C1 segment of cervical spinal cord (tissue), 14 donors: ENCODE measurements at regions not wholly inside any gene's neighbourhood (a gene's known extent, or its start where the extent isn't known, plus 50 kb on each side); places are given as distances from the start of the nearest gene placed in this dataset.

Experiments
- DNase-seq, 14 donors: peaks; one replicate each; lab custom pipeline; 2025; lab: John Stamatoyannopoulos, UW

DNA sequence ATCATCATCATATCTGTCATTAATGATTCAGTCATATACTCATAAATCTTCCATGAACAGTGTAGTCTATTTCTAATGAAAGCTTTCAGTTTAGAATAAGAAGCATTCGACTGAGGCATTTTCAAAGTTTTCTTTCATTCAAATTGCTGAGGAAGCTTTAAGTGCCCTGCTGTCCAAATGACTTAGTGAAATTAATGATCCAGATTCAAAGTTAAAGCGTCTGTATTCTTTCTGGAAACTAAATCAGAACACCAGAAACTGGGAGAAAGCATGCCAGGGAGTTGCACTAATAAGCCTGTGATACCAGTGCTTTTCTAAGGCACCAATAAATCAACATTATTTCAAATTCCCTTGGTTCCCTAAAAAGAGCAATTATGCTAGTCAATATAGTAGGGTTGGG, 367.8 kb upstream of the ANO5 start:
- no peak for DNase-seq

DNA sequence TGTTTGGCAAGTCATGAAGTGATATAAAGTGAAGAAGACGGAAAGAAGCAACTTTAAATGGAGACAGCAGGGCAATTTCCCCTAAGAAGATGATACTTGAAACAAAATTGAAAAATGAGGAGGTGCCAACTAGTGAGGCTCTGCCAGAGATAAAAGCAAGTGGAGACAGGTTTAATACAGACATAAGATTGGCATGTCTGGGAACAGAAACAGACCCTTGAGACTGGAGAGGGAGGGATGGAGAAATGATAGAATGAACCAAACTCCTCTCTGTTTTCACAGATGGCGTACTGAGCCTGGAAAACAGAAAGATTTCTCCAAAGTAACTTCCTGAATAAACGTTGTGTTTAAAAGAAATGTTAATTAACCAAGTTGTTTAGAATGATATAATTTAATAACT, 354.5 kb upstream of the ANO5 start:
- no peak for DNase-seq

DNA sequence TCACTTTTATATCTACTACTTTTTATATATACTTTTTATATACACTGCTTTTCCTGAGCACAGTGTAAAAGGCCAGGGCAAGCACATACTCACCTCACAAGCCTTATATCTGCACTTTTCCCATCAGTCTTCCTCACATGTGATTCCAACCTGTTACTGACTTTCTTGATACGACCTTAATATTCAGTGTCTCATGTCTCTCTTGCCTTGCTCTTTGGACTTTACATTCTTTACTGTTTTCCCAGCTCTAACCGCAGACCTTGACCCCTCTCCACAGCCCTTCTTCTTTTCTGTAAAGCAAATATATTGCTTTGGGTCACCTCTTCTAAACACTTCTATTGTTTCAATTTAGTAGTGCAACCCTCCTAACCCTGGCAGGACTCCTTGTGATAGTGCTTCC, 353.1 kb upstream of the ANO5 start:
- no peak for DNase-seq

DNA sequence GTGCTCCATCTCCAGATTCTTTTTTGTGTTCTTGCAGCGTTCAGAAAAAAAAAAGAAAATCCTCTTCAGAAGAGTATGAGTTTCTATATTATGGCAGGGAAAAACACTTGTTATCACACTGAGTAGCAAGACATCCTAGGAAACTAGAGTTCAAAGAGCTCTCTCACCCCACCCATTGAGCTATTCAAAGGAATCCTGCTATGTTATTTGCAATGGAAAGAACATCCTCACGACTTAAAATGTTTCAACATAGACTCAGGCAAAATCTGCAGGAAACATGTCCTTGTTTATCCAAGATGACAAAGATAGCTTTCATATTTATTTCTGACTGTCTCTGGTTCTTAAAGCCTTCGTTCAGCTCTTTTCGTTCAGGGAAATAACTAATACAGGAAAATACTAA, 331.6 kb upstream of the ANO5 start:
- no peak for DNase-seq

DNA sequence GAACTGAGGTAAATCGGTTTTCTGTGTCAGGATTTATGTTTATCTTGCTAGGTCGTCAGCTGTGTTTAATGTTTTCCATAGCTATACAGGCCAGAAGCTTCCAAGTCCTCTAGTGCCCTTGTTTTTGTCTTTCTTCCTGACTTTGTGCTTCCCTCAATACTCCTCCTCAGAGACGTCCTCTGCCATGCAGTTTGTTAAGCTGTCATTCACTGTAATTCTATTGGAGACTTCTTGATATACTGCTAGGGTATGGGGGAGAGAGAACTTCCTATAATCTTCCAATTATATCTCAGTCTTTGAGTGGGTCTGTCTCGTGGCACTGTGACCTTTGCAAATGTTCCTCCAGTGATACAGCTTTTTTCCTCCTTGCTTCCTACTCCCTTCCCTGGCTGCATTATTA, 327.3 kb upstream of the ANO5 start:
- no peak for DNase-seq

DNA sequence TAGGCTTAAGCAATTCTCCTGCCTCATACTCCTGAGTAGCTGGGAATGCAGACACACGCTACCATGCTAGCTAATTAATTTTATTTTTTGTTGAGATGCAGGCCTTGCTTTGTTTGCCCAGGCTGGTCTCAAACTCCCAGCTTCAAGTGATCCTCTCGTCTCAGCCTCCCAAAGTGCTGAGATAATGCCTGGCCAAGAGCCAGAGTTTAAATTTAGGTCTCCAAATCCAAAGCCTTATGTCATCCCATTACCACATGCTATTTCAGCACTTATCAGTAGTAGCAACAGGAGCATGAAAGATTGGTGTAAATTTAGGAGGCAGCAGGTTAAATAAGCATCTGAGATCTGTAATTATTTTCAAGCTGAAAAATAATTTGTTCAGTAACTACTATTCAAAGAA, 326.1 kb upstream of the ANO5 start:
- DNase-seq, result no peak

DNA sequence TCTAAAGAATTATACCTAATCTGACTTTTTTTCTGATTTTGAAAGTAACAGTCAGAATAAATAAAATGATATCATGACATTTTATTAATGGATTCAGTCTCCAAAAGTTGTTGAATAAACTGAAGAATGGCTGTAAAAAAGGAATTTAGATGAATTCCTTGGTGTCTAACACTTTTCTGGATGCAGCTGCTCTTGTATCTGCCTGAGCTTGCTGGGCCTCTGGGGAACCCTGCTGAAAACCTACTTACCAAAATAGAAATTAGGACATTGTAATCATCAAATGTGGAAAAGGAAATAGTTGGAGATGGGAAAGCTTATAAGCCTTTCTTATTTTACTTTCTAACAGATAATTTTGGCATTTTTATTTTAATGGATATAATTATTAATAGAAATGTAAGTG, 315.7 kb upstream of the ANO5 start:
- no peak for DNase-seq

DNA sequence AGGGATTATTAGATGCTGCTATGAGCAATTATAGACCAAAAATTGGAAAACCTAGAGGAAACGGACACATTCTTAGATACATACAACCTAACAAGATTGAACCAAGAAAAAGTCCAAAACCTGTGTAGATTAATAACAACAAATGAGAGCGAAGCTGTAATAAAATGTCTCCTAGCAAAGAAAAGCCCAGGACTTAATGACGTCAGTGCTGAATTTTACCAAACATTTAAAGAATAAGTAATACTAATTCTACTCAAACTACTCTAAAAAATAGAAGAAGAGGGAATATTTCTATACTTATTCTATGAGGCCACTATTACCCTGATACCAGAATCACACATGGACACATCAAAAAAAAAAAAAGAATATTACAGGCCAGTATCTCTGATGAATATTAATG, 309.5 kb upstream of the ANO5 start:
- no peak for DNase-seq

DNA sequence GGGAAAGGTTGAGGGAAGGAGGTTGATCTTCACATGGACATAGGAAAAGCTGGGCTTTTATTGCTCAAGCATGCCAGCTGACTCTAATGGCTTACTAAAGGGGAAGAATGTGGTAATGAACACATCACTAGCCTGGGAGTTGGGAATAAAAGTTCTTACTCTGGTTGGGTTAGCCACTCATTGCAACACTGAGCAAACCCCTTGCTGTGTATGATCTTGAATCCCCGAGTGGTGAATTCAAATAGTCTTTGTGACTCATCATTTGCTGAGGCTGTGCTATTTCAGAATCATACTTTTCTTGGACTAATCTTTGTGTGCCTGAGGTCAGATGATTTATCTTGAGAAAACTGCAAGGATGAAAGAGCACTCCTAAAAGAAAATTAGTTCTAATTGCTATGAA, 304.1 kb upstream of the ANO5 start:
- DNase-seq, result no peak

DNA sequence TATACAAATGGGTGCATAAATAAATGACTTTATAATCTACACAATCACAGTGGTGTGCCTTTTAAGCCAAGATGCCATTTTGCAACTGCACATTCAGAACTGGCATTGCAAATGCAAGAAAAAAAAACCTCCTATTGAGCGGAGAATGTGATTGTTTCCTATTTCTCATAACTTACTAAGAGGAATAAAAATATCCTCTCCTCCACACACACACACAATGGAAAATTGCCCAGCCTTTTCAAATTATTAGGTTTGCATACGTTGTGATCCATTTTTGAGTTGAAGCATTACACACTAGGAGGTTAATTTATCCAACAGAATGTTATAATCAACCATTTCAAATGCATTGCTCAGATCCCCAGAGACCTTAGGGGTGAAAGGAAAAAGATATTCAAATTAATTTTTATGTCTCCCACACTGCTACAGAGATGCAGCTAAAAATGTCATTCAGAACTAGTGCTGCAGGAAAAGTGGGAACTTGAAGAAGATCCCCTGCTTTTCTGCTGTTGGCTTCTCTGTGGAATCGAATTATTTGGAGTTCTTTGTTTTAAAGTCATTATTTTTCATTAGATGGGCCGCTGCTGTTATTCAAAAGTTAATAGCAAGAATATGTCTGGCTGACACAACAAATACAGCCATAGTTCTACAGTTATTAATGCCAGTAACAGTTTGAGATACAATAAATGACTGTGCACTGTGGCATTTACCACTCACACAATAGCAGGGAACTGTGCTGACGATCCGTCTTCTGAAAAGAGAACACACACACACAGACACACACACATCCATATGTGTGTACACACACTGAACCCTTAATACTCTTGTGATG, 299.9 kb upstream of the ANO5 start:
- DNase-seq, result no peak

DNA sequence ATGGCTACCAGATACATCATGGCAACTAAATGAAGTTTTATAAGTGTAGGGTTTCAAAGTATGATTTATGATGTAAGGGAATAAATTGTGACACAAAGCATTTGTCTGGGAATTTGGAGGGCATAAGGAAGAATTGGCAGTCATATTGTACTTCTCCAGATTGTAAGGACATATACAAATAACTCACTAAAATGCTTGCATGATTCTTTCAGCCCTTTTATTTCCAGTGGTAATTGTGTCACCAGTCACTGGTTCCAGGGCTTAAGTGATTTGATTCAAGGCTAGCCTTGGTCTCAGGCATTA, 299.4 kb upstream of the ANO5 start:
- no peak for DNase-seq

DNA sequence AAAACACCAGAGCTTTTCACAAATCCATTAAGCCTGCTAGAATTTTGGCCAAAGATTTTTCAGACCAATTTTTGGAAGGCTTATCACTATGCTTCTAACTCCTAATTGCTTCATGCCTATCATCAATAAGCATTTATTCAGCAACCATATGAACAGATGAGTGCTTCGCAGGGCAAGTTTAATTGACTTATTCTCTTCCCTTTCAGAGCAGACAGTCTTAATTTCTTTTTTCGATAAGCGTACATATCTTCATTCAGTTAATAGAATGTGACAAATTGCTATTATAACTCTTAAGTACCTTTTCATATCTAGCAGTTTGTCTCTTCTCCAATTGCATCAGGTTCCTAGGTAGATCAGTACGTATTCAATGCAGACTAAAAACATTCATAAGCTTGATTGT, 298.4 kb upstream of the ANO5 start:
- no peak for DNase-seq

DNA sequence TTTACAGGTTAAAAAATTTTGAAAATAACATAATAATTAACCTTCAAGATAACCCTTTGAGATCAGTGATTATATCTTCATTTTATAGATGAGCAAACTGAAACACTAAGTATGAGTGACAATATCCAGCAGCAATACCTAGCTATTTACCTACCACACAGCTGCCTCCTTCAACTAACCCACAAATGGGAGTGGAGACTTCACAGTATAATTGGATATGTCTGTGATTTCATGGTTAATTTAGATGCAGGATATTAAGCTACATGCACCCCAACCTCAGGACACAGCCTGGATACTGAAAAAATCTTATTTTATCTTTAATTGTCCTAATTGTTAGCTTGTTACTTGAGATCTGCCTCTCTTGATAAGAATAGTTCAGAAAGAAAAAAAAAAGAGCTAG, 297.2 kb upstream of the ANO5 start:
- no peak for DNase-seq

DNA sequence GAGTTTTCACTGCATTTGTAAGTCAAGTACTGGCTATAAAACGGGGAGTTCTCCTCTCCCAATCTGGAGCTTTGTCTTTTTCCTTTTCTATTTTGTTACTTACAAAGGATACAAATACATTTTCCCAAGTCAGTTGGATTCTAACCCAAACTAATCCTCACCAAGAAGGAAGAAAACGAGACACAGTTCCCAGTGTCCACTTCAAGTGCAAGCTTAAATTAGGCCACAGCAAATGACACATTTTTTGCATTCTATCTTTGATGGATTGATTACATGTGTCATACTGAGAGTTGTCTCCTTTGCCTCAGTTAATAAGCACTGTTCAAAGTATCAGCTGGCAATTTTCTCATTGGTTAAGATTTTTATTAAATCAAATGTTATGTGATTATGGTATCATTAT, 296.7 kb upstream of the ANO5 start:
- no peak for DNase-seq

DNA sequence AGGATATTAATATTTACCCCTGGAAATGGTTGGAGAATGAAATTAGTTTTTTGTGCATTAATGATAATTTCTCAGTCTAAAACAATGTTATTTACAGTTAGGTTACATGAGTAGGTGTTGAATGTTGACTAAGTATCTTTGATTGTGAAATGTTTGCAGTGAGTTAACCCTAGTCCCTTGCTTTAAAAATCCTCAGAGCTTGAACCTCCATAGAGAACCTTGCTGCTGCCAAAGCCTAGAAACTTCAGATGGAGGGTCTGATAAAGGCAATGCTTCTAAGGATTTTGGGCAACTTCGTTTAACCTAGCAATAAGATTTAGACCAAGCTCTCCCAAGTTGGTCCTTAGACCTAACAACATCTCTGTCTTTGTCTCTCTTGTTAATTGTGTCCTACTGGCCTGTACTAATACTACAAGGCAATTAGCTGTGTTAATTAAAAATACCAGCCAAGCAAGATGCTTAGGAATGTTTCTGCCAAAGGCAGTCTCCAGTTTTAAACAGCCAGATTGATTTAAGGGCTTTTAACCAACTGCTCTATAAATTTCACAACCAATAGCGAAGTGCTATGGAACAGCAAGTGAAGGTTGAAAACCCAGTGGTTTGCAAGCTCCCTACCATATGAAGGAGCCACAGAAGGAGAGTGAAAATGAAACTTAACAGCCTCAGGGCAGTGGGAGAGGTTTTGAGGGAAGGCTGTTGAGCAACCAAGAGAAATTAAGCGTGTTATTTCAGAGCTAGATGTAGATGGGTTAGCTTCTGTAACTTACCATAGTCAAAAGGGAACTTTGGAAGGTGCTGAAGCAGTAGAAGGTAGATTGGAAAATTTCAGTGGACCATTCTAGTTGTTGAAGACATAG, 295.9 kb upstream of the ANO5 start:
- DNase-seq, result no peak

DNA sequence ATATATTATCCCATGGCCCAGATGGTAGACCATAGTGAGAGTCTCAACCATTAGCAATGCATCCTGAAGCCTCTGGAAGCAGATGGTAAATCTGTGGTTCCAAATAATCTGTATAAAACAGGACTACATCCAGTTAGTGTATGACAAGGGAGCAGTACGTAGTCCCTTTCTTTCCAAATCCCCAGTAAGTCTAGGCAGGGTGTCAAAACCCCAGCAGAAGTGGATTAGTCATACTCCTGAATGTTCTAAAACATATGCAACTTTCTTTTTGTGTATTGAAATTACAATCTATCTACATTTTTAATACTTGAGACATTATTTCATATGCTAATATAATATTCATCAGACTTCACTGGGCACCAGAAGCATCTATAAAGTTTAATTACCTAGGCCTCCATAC, 295.1 kb upstream of the ANO5 start:
- DNase-seq, result no peak

DNA sequence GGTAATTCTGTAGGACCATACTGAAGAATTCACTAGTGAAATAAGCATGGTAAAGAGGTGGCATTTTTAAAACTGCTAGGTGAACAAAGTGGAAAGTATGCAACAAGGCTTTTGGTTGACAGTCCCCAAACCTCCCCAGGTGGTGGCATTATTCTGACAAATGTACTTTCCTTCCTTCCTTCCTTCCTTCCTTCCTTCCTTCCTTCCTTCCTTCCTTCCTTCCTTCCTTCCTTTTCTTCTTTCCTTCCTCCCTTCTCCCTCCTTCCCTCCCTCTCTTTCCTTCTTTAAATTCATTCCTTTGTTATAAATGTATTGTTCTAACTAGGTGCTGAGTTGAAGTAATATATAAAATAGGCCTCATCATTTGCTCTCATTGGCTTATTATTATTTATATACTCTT, 284.7 kb upstream of the ANO5 start:
- no peak for DNase-seq

DNA sequence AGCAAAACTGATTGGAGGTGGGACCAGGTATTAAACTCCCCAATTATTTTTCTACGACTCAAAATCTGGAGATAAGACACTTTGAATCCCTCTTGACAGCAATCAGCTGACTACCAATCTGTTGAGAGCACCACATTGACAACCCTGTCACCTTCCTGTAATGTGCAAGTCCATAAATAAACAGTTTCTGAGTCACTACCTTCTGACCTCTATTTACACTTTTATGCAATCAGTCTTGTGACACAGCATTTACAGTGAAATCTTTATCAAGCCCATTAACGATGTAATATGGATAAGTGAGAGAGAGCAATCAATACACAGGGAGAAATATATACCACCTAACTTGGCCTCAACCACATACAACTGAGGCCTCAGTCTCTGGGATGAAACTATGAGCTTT, 283.7 kb upstream of the ANO5 start:
- no peak for DNase-seq

DNA sequence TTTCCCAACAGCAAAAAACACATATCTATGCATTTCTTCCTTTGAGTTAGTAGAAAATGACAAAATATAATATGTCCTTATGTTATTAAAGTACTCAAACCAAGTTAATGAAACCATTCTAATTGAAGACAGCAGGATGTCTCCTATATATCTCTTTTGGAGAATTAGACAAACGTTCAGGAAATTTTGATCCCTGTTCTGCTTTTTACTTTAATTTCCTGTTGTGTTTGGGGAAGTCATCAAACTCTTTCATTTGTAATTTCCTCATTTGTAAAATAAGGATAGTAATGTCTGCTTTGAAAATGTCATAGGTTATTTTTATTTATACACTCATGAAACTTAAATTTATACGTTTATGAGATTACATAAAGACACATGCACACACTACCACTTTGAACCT, 281.8 kb upstream of the ANO5 start:
- no peak for DNase-seq

DNA sequence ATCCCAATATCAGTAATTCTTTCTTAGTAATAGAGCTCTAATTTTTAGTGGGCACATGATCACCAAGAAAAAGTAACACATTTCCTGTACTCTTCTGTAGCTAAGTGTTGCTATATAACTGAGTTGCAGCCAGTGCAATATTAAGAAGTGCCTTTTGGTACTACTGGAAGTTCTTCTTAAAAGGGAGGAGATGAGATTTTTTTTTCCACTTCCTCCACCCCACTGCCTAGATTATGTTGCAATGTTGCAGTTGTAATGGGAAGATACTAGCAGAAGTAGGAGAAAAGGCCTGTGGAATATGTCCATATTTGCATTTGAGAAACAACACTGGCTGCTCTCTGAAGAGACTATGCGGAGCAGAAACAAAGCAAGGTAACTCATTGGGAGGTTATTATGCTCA, 280.6 kb upstream of the ANO5 start:
- DNase-seq, result no peak

DNA sequence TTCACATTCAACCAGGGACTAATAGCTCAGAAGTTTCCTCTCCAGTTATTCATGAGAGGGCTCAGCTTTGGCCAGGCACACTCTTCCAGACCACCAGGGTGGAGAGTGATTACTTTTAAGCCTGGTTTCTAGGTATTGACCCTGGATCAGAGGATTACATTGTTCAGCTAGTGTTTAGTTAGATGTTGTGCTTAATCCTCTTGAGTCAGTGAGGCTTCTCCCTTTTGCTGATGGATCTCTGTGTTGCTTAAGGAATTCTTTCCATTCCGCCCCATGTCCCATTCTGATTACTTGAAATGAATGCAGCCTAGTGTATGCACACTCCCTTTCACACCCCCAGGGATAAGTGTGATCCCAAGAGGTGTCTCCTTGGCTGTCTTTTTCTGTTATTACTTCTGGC, 271.7 kb upstream of the ANO5 start:
- no peak for DNase-seq

DNA sequence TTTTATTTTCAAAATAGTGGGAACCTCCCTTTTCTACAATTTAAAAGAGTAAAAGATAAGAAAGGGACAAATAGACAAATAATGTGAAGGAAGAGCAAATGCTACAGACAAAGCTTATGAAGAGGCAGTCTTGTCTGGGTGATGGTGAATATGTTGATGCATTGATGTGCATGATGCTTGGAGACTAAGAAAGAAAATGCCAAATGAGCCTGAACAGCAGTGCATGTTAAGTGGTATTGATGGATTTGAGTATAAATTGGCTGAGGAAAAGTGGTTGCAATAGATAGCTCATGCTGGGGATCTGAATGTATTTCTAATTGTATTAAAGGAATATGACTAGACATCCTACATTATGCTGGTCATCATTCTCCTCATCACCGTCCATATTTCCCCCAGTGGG, 268.6 kb upstream of the ANO5 start:
- no peak for DNase-seq

DNA sequence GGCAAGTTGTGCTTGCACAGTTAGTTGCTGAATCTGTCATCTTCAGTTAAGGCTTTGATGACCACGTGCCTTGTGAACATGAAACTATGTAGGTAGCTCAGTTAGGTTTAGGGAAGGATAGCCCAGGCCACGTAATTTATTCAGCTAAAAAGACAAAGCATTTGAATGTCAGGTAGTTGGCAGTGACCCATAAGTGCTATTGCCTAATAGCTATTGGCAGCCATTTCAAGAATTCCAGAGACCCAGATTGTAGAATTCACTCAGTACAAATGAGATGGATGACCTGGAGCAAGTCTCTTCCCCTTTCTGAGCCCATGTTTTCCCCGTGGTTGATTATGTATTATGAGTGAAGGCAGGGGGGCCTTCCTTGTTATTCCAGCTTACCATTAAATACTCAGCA, 265.3 kb upstream of the ANO5 start:
- no peak for DNase-seq

DNA sequence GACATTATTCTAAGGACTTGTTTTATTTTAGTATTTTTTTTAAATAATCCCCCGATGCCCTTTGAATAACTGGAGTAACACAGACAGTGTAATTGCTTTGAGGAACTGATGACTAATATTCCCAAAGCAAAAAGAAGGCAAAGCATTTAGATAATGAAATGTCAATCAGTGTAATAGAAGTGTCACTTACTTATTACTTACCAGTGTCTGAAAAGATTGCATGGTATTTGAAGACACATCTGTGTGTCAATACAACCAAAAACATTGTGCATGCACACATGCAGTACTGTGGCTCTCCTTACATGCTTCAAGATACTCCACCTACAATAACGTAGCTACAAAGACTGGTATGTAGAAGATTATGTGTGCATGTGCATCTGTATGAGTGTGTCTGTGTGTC, 264.0 kb upstream of the ANO5 start:
- no peak for DNase-seq
